Stimulated activated naive CD4-positive, alpha-beta T cell treated with Interleukin-2 at 50 U/mL for 16 hours (primary cell): ENCODE measurements at regions not wholly inside any gene's neighbourhood (a gene's known extent, or its start where the extent isn't known, plus 50 kb on each side); places are given as distances from the start of the nearest gene placed in this dataset.

Experiments used
- DNase-seq: peaks from one replicate; lab custom pipeline; 2025; lab: John Stamatoyannopoulos, UW

GRCh38 chr19:31803835-31804446 lies 454.7 kb upstream of the TSHZ3 start:
- no peak for DNase-seq

GRCh38 chr19:31804668-31805067 lies 455.4 kb upstream of the TSHZ3 start:
- no peak for DNase-seq

- DNase-seq: no peak
Observed at GRCh38 chr19:31810536-31811109, 461.4 kb upstream of the TSHZ3 start.

- no peak for DNase-seq
Observed at GRCh38 chr19:31817971-31818797, 468.9 kb upstream of the TSHZ3 start.

- no peak for DNase-seq
Observed at GRCh38 chr19:31818798-31819105, 469.5 kb upstream of the TSHZ3 start.

- no peak for DNase-seq
Observed at GRCh38 chr19:31819837-31820236, 470.6 kb upstream of the TSHZ3 start.

GRCh38 chr19:31821346-31821745 lies 472.1 kb upstream of the TSHZ3 start:
- DNase-seq: no peak

- DNase-seq: no peak
Observed at GRCh38 chr19:31825134-31826094, 476.2 kb upstream of the TSHZ3 start.

- no peak for DNase-seq
Observed at GRCh38 chr19:31826325-31826724, 477.1 kb upstream of the TSHZ3 start.

- no peak for DNase-seq
Observed at GRCh38 chr19:31831421-31832175, 482.4 kb upstream of the TSHZ3 start.

GRCh38 chr19:31832176-31832548 lies 482.9 kb upstream of the TSHZ3 start:
- DNase-seq: no peak

- DNase-seq: no peak
Observed at GRCh38 chr19:31834070-31834469, 484.8 kb upstream of the TSHZ3 start.

GRCh38 chr19:31838163-31838815 lies 489.1 kb upstream of the TSHZ3 start:
- DNase-seq: no peak

GRCh38 chr19:31840371-31840770 lies 491.1 kb upstream of the TSHZ3 start:
- DNase-seq: no peak

GRCh38 chr19:31841755-31842154 lies 492.5 kb upstream of the TSHZ3 start:
- DNase-seq: no peak

- DNase-seq: no peak
Observed at GRCh38 chr19:31863122-31863521, 482.3 kb upstream of the ZNF507 start.

GRCh38 chr19:31874313-31874712 lies 471.1 kb upstream of the ZNF507 start:
- DNase-seq: no peak

GRCh38 chr19:31875591-31875990 lies 469.8 kb upstream of the ZNF507 start:
- no peak for DNase-seq

- no peak for DNase-seq
Observed at GRCh38 chr19:31880283-31880682, 465.1 kb upstream of the ZNF507 start.

GRCh38 chr19:31881988-31882387 lies 463.4 kb upstream of the ZNF507 start:
- DNase-seq: no peak

GRCh38 chr19:31882709-31883108 lies 462.7 kb upstream of the ZNF507 start:
- DNase-seq: no peak
